Trophoblast cell (in vitro differentiated cells and primary cell): ENCODE measurements at regions not wholly inside any gene's neighbourhood (a gene's known extent, or its start where the extent isn't known, plus 50 kb on each side); places are given as distances from the start of the nearest gene placed in this dataset.

Experiments used
- DNase-seq, 2 donors: peaks; one replicate each; pipeline ENCODE4 v3.0.0-alpha.2; 2016
- H2AFZ ChIP-seq: 2 replicates; pipeline ENCODE4 v1.6.1; 2013; ENCODE audit warnings: low read length, moderate library complexity, mild to moderate bottlenecking; ENCODE audit not compliant: insufficient read depth, poor library complexity
- H2AK5ac ChIP-seq: 2 replicates; pipeline ENCODE4 v1.6.1; 2013; ENCODE audit warnings: mild to moderate bottlenecking, low read length
- H2BK120ac ChIP-seq: 2 replicates; pipeline ENCODE4 v1.6.1; 2013; ENCODE audit warnings: low read length, mild to moderate bottlenecking, moderate library complexity; ENCODE audit not compliant: insufficient read depth, poor library complexity
- H2BK12ac ChIP-seq: 2 replicates; pipeline ENCODE4 v1.6.1; 2013; ENCODE audit warnings: mild to moderate bottlenecking, low read length, moderate library complexity
- H2BK5ac ChIP-seq: 2 replicates; pipeline ENCODE4 v1.6.1; 2013; ENCODE audit warnings: low read length, low read depth, moderate library complexity, mild to moderate bottlenecking; ENCODE audit not compliant: poor library complexity
- H3K14ac ChIP-seq: 2 replicates; pipeline ENCODE4 v1.6.1; 2013; ENCODE audit warnings: mild to moderate bottlenecking, low read length
- H3K18ac ChIP-seq: 2 replicates; pipeline ENCODE4 v1.6.1; 2013; ENCODE audit warnings: mild to moderate bottlenecking, low read length
- H3K23ac ChIP-seq: 2 replicates; pipeline ENCODE4 v1.6.1; 2013; ENCODE audit warnings: low read length
- H3K27ac ChIP-seq: 2 replicates; pipeline ENCODE4 v1.5.1; 2013; ENCODE audit warnings: low read depth, mild to moderate bottlenecking, inconsistent platforms, low read length, moderate library complexity
- H3K27me3 ChIP-seq: 2 replicates; pipeline ENCODE4 v1.6.1; 2013; ENCODE audit warnings: inconsistent platforms, mild to moderate bottlenecking, low read length, moderate library complexity; ENCODE audit not compliant: insufficient read depth
- H3K36me3 ChIP-seq, 2 experiments: 1 replicate in 1 of 2; 2 replicates in 1 of 2; pipeline ENCODE4 v1.6.1; 2013; ENCODE audit warnings: low read length in 2 of 2, mild to moderate bottlenecking in 2 of 2, moderate library complexity in 1 of 2; ENCODE audit not compliant: insufficient read depth in 2 of 2, control insufficient read depth in 1 of 2
- H3K4ac ChIP-seq: 2 replicates; pipeline ENCODE4 v1.6.1; 2013; ENCODE audit warnings: low read depth, mild to moderate bottlenecking, low read length, moderate library complexity
- H3K4me1 ChIP-seq, 2 experiments: 1 replicate in 1 of 2; 2 replicates in 1 of 2; pipeline ENCODE4 v1.6.1; 2013; ENCODE audit warnings: low read length in 2 of 2, mild to moderate bottlenecking in 2 of 2, moderate library complexity in 1 of 2; ENCODE audit not compliant: insufficient read depth in 2 of 2, control insufficient read depth in 1 of 2
- H3K4me2 ChIP-seq: 2 replicates; pipeline ENCODE4 v1.6.1; 2013; ENCODE audit warnings: inconsistent platforms, mild to moderate bottlenecking, low read length, moderate library complexity
- H3K4me3 ChIP-seq: 2 replicates; pipeline ENCODE4 v1.5.1; 2013; ENCODE audit warnings: mild to moderate bottlenecking, low read depth, low read length, inconsistent platforms
- H3K79me1 ChIP-seq: one replicate; pipeline ENCODE4 v1.6.1; 2013; ENCODE audit warnings: low read length
- H3K79me2 ChIP-seq: 2 replicates; pipeline ENCODE4 v1.6.1; 2013; ENCODE audit warnings: low read length, mild to moderate bottlenecking; ENCODE audit not compliant: control insufficient read depth, insufficient read depth, poor library complexity
- H3K9ac ChIP-seq: 2 replicates; pipeline ENCODE4 v1.6.1; 2013; ENCODE audit warnings: mild to moderate bottlenecking, low read length
- H3K9me3 ChIP-seq: 2 replicates; pipeline ENCODE4 v1.6.1; 2013; ENCODE audit warnings: low read depth, mild to moderate bottlenecking, control low read depth, inconsistent platforms, low read length; ENCODE audit not compliant: insufficient read depth
- H4K12ac ChIP-seq: 2 replicates; pipeline ENCODE4 v1.6.1; 2013; ENCODE audit warnings: low read depth, mild to moderate bottlenecking, low read length, moderate library complexity
- H4K8ac ChIP-seq: 2 replicates; pipeline ENCODE4 v1.6.1; 2013; ENCODE audit warnings: low read depth, mild to moderate bottlenecking, low read length, moderate library complexity
- H4K91ac ChIP-seq: one replicate; pipeline ENCODE4 v1.6.1; 2013; ENCODE audit warnings: low read depth, mild to moderate bottlenecking, low read length, moderate library complexity
- WGBS: extraction: QIAGEN DNeasy Blood & Tissue Kit; methylation state at CpG from one replicate; pipeline ENCODE4 v1.1.7; 2013; ENCODE audit warnings: missing lambda C conversion rate; ENCODE audit not compliant: insufficient read length, insufficient coverage; ENCODE audit errors: extremely low coverage; 5-methylcytosine and 5-hydroxymethylcytosine counted together

- no peak overlapping the region for H3K4me2 ChIP-seq
- DNase-seq: no peak
- H4K12ac ChIP-seq: no peak overlapping the region
- no peak overlapping the region for H3K14ac ChIP-seq
- no peak overlapping the region for H2AFZ ChIP-seq
- no peaks in the 10 kb centered on the region for H3K27me3 ChIP-seq
- no peak overlapping the region for H3K27ac ChIP-seq
- no peak overlapping the region for H3K23ac ChIP-seq
- no peaks in the 10 kb centered on the region for H3K79me1 ChIP-seq
- no peak overlapping the region for H3K9ac ChIP-seq
- H4K8ac ChIP-seq: no peak overlapping the region
- WGBS: no CpG with 5 or more reads among the region's 1 CpG
- H3K4me3 ChIP-seq: no peak overlapping the region
- H2AK5ac ChIP-seq: no peak overlapping the region
- no peak overlapping the region for H3K4ac ChIP-seq
- H2BK120ac ChIP-seq: no peak overlapping the region
- H2BK5ac ChIP-seq: no peak overlapping the region
- H3K18ac ChIP-seq: no peak overlapping the region
- no peaks in the 10 kb centered on the region for H3K9me3 ChIP-seq
- no peak overlapping the region for H4K91ac ChIP-seq
- no peak overlapping the region for H2BK12ac ChIP-seq
- H3K4me1 ChIP-seq: no peaks in the 10 kb centered on the region
- no peaks in the 10 kb centered on the region for H3K36me3 ChIP-seq
- H3K79me2 ChIP-seq: no peaks in the 10 kb centered on the region
Measured at GRCh38 chr13:68473834-68474326, 1243.7 kb upstream of the PCDH9 start.

- Histone ChIP-seq H3K4me3 (no peak overlapping the region), H4K12ac (no peak overlapping the region), H4K91ac (no peak overlapping the region), H3K9ac (no peak overlapping the region), H3K27ac (no peak overlapping the region), H3K9me3 (no peaks in the 10 kb centered on the region), H3K79me1 (no peaks in the 10 kb centered on the region), H2AFZ (no peak overlapping the region), H3K14ac (no peak overlapping the region), H3K36me3 (no peaks in the 10 kb centered on the region), H2AK5ac (no peak overlapping the region), H3K23ac (no peak overlapping the region), H2BK5ac (no peak overlapping the region), H2BK120ac (no peak overlapping the region), H3K27me3 (no peaks in the 10 kb centered on the region), H3K18ac (no peak overlapping the region), H3K79me2 (no peaks in the 10 kb centered on the region), H3K4ac (no peak overlapping the region), H3K4me1 (no peaks in the 10 kb centered on the region), H4K8ac (no peak overlapping the region), H2BK12ac (no peak overlapping the region), H3K4me2 (no peak overlapping the region)
- WGBS: no CpG with 5 or more reads among the region's 4 CpGs
- no peak for DNase-seq
Measured at GRCh38 chr13:68467160-68467559, 1237.0 kb upstream of the PCDH9 start.

- Histone ChIP-seq H3K9ac (no peak overlapping the region), H4K12ac (no peak overlapping the region), H3K4me1 (no peaks in the 10 kb centered on the region), H3K27ac (no peak overlapping the region), H2BK5ac (no peak overlapping the region), H4K91ac (no peak overlapping the region), H3K4ac (no peak overlapping the region), H2AK5ac (no peak overlapping the region), H2BK120ac (no peak overlapping the region), H3K14ac (no peak overlapping the region), H3K9me3 (no peaks in the 10 kb centered on the region), H3K79me1 (no peaks in the 10 kb centered on the region), H3K4me3 (no peak overlapping the region), H4K8ac (no peak overlapping the region), H3K27me3 (no peaks in the 10 kb centered on the region), H3K79me2 (no peaks in the 10 kb centered on the region), H2AFZ (no peak overlapping the region), H3K23ac (no peak overlapping the region), H2BK12ac (no peak overlapping the region), H3K18ac (no peak overlapping the region), H3K36me3 (no peaks in the 10 kb centered on the region), H3K4me2 (no peak overlapping the region)
- DNase-seq: no peak
Measured at GRCh38 chr13:68440874-68441273, 1210.7 kb upstream of the PCDH9 start.

GRCh38 chr13:68439817-68440216 is 1209.7 kb upstream of the PCDH9 start:
- no peak overlapping the region for H2AFZ ChIP-seq
- H3K23ac ChIP-seq: no peak overlapping the region
- no peak overlapping the region for H2BK120ac ChIP-seq
- H3K36me3 ChIP-seq: no peaks in the 10 kb centered on the region
- H3K4me3 ChIP-seq: no peak overlapping the region
- H4K12ac ChIP-seq: no peak overlapping the region
- H3K27ac ChIP-seq: no peak overlapping the region
- no peak overlapping the region for H4K8ac ChIP-seq
- H3K79me1 ChIP-seq: no peaks in the 10 kb centered on the region
- no peak overlapping the region for H2AK5ac ChIP-seq
- no CpG with 5 or more reads among the region's 1 CpG for WGBS
- no peaks in the 10 kb centered on the region for H3K4me1 ChIP-seq
- no peak overlapping the region for H2BK12ac ChIP-seq
- no peaks in the 10 kb centered on the region for H3K79me2 ChIP-seq
- H3K9ac ChIP-seq: no peak overlapping the region
- H4K91ac ChIP-seq: no peak overlapping the region
- H2BK5ac ChIP-seq: no peak overlapping the region
- peak in 1 of 2 donors; percentile 40 for DNase-seq
- no peak overlapping the region for H3K14ac ChIP-seq
- no peaks in the 10 kb centered on the region for H3K9me3 ChIP-seq
- no peak overlapping the region for H3K18ac ChIP-seq
- H3K4ac ChIP-seq: no peak overlapping the region
- no peak overlapping the region for H3K4me2 ChIP-seq
- H3K27me3 ChIP-seq: no peaks in the 10 kb centered on the region
